ENCODE measurements at regions not wholly inside any gene's neighbourhood (a gene's known extent, or its start where the extent isn't known, plus 50 kb on each side); places are given as distances from the start of the nearest gene placed in this dataset.

GRCh38 chr10:113313722-113314121 is 239.1 kb upstream of the HABP2 start:
- no peak for DNase-seq (ENCODE audit: low read depth)
- TF ChIP-seq CTCF (IDR thresholded peaks at IDR 0.05; ENCODE audit: low read depth, low read length, missing control alignments), result no peak

DNA sequence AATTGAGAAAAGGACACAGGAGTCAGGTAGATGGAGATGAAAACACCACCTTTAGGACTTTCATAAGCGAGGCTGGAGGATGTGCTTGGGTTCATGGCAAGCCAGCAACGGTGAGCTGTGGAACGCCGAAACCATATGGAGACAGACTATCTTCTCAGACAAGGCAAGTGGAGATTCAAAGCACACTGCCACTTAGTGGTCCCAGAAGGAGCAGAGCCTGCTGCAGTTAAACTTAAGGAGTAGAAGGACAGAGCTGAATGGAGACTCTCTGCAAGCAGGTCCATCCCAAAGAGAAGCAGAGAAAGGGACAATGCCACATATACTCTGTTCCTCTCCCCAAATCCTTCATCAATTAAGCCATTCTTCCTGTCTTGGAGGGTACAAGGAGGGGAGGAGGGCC is 236.3 kb upstream of the HABP2 start:
- no peak for DNase-seq (ENCODE audit: low read depth)
- no peak for TF ChIP-seq CTCF (IDR thresholded peaks at IDR 0.05; ENCODE audit: low read depth, low read length, missing control alignments)
- no peak overlapping the region for H3K4me3 ChIP-seq (ENCODE audit: low read depth, low read length)

More at GRCh38 chr10:113313722-113314121, 239.1 kb upstream of the HABP2 start:
- H3K4me3 ChIP-seq (ENCODE audit: low read depth, low read length), result no peak overlapping the region

DNA sequence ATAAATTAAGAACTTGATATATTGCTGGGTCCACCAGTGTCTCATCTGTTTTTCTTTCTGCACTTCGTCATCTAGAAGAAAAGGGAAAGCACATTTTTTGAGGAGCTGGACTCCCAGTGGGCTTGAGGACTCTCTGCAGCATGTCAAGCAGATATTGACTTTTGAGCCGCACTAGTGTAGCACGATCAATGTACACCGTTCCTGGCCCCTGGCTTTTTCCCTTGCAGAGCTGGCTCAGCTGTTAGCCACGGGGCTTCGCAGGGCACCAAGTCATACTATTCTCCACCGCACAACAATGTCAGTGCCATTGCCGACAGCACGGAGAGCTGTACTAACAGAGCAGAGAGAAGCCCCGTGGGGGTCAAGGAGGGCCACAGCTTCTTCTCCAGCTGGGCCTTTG is 235.4 kb upstream of the HABP2 start:
- no peak for TF ChIP-seq CTCF (IDR thresholded peaks at IDR 0.05; ENCODE audit: low read depth, low read length, missing control alignments)
- no peak overlapping the region for H3K4me3 ChIP-seq (ENCODE audit: low read depth, low read length)
- no peak for DNase-seq (ENCODE audit: low read depth)

DNA sequence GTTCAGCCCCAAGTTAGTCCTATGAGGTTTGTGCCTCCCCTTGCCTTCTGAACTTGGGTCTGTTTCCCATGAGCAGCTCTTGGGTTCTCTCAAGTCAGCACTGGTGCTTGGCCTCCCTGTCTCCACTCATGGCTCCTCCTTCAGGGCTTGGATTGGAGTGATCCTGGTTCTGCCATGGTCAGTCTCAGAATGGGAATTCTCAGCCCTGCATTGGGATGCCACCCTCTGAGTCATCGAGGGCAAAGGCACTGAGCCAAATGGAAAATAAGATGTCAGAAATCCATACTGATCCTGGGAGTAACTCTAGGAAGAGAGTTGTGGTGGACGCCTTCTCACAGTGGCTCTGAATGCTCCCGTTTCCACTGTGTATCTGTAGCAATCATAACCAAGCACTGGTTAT is 233.4 kb upstream of the HABP2 start:
- TF ChIP-seq CTCF (IDR thresholded peaks at IDR 0.05; ENCODE audit: low read depth, low read length, missing control alignments), result no peak
- DNase-seq (ENCODE audit: low read depth), result no peak
- no peak overlapping the region for H3K4me3 ChIP-seq (ENCODE audit: low read depth, low read length)

DNA sequence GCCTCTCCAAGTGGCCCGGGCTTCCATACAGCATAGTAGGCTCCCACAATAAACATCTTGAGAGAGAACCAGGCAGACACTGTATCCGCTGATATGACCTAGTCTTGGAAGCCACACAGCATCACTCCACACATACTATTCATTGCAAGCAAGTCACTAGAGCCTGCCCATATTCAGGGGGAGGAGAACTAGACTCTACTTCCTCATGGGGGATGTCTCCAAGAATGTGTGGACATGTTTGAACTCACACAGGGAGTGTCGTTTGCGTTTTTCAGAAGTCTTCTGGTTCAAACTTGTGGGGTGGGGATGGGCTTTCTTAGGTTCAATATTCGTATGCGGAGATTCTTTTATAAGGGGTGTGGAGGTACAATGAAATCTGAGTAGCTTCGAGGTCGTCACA is 232.6 kb upstream of the HABP2 start:
- TF ChIP-seq CTCF (IDR thresholded peaks at IDR 0.05; ENCODE audit: low read depth, low read length, missing control alignments), result no peak
- no peak overlapping the region for H3K4me3 ChIP-seq (ENCODE audit: low read depth, low read length)
- no peak for DNase-seq (ENCODE audit: low read depth)

- no peak overlapping the region for H3K4me3 ChIP-seq (ENCODE audit: low read depth, low read length)
- DNase-seq (ENCODE audit: low read depth), result no peak
- TF ChIP-seq CTCF (IDR thresholded peaks at IDR 0.05; ENCODE audit: low read depth, low read length, missing control alignments), result no peak
These were observed 231.9 kb upstream of the HABP2 start for GRCh38 chr10:113320987-113321386.

- DNase-seq (ENCODE audit: low read depth), result no peak
- TF ChIP-seq CTCF (IDR thresholded peaks at IDR 0.05; ENCODE audit: low read depth, low read length, missing control alignments), result no peak
These were observed 230.0 kb upstream of the HABP2 start for GRCh38 chr10:113322843-113323242.

More at GRCh38 chr10:113322843-113323242, 230.0 kb upstream of the HABP2 start:
- H3K4me3 ChIP-seq (ENCODE audit: low read depth, low read length), result no peak overlapping the region

Measured in GM12864 (cell line).